ENCODE measurements at regions not wholly inside any gene's neighbourhood (a gene's known extent, or its start where the extent isn't known, plus 50 kb on each side); places are given as distances from the start of the nearest gene placed in this dataset.

DNA sequence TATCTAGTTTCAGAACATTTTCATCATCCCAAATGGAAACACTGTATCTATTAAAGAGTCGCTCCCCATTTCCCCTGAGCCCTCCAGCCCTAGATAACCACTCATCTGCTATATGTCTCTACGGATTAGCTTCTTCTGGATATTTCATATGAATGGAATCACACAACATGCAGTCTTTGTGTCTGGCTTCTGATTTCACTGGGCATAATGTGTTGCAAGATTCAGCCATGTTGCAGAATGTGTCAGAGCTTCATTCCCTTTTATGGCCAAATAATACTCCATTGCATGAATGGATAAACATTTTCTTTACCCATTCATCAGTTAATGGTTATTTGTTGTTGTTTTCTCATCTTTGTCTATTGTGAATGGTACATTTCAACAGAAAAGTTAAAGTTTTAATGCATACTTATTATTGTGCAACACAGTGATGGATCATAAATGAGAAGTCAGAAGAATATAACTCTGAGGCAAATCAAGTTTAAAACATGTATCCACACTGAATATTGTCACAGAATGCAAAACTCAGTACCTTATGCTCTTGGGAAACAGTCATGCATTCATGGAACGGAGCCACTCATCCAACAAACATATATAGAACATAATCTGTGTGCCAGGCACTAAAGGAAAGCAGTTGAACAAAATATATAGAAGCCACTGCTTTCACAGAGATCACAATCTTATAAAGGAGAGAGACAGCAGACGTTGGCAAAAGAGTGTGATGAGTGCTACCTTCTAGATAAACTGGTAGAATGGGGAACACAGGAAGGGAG, 57.8 kb upstream of the MAGEA4 start:
- TF ChIP-seq, protein P1, sequence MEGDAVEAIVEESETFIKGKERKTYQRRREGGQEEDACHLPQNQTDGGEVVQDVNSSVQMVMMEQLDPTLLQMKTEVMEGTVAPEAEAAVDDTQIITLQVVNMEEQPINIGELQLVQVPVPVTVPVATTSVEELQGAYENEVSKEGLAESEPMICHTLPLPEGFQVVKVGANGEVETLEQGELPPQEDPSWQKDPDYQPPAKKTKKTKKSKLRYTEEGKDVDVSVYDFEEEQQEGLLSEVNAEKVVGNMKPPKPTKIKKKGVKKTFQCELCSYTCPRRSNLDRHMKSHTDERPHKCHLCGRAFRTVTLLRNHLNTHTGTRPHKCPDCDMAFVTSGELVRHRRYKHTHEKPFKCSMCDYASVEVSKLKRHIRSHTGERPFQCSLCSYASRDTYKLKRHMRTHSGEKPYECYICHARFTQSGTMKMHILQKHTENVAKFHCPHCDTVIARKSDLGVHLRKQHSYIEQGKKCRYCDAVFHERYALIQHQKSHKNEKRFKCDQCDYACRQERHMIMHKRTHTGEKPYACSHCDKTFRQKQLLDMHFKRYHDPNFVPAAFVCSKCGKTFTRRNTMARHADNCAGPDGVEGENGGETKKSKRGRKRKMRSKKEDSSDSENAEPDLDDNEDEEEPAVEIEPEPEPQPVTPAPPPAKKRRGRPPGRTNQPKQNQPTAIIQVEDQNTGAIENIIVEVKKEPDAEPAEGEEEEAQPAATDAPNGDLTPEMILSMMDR (conservative IDR thresholded peaks at IDR 0.05), result no peak
- no peak overlapping the region for H3K27ac ChIP-seq

DNA sequence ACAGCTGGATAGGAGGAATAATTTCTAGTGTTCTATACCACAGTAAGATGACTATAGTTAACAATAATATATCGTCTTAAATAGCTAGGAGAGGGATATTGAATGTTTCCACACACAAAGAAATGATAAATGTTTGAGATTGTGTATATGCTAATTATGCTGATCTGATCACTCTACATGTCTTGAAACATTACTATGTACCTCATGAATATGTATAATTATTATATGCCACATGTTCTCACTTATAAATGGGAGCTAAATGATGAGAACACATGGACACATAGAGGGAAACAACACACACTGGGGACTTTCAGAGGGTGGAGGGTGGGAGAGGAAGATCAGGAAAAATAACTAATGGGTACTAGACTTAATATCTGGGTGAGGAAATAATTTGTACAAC, 53.2 kb upstream of the MAGEA4 start:
- TF ChIP-seq, protein P1 (conservative IDR thresholded peaks at IDR 0.05), result no peak
- H3K27ac ChIP-seq, result no peak overlapping the region

DNA sequence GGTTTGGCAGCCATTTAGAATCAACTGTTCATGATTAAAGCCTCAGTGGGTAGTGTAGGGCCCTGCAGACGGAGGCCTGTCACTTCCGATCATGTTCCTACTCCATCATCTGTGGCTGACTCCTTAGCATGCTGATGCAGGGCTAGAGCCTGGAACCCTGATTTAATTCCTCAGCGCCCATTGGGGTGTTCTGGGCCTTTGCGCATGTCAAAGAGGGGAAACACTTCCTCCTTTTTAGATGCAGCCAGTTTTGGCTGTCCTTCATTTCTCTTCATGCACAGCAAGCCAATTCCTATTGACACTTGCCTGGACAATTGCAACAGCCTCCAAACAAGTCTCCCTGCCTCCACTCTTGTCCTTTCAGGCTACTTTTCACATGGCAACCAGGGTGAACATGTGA, 51.9 kb upstream of the MAGEA4 start:
- TF ChIP-seq, protein P1 (conservative IDR thresholded peaks at IDR 0.05), result no peak
- no peak overlapping the region for H3K27ac ChIP-seq

Measured in VCaP (cell line).